ENCODE measurements at regions not wholly inside any gene's neighbourhood (a gene's known extent, or its start where the extent isn't known, plus 50 kb on each side); places are given as distances from the start of the nearest gene placed in this dataset.

- no peak for TF ChIP-seq POLR2AphosphoS5 (IDR thresholded peaks at IDR 0.05; ENCODE audit: borderline replicate concordance, low read depth, low read length)
- TF ChIP-seq EZH2 (IDR thresholded peaks at IDR 0.05) = no peak
Observed at GRCh38 chr6:156449569-156449968, 327.6 kb upstream of the ARID1B start.

Data from SK-N-MC (cell line).